ENCODE measurements at regions not wholly inside any gene's neighbourhood (a gene's known extent, or its start where the extent isn't known, plus 50 kb on each side); places are given as distances from the start of the nearest gene placed in this dataset.

GRCh38 chr11:116275635-116276034 is 497.2 kb downstream of the BUD13 start:
- DNase-seq = no peak

GRCh38 chr11:116274521-116274920 is 498.3 kb downstream of the BUD13 start:
- DNase-seq = no peak

GRCh38 chr11:116272181-116272789 is 500.5 kb downstream of the BUD13 start:
- DNase-seq = no peak

GRCh38 chr11:116271479-116271878 is 501.3 kb downstream of the BUD13 start:
- no peak for DNase-seq

DNA sequence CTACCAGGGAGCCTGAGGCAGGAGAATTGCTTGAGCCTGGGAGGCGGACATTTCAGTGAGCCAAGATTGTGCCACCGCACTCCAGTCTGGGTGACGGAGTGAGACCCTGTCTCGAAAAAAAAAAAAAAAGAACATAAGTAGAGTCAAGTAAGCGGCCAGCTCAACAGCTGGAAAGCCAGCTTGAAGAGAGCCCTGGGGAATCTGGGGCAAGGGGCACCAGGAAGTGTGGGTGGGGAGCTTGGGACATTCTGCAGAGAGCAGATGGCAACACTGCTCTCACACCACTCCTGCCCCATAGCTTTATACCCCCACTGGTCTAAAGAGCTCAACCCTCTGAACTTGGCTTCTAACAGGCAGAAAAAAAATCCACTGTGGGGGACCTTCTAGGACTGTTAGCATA is 505.6 kb downstream of the BUD13 start:
- no peak for DNase-seq

GRCh38 chr11:116263770-116264169 is 509.0 kb downstream of the BUD13 start:
- no peak for DNase-seq

DNA sequence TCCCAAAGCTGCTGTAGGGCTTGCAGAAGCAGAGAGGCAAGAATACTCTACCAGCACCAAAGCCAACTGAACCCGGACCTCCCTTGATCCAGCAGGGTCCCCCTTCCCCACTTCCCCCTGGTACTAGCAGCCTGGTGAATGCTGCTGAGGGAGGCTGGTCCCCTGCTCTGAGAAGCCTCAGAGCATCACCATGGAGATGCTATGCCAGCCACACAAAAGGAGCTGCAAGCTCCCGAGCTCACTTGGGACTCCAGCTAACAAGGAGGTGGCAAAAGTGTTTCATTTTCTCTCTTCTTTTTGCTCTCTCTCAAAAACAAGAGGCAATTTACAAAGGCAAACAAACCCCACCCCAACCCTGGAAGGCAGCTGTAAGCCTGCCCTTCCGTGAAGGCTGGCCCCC is 509.8 kb downstream of the BUD13 start:
- DNase-seq = no peak

DNA sequence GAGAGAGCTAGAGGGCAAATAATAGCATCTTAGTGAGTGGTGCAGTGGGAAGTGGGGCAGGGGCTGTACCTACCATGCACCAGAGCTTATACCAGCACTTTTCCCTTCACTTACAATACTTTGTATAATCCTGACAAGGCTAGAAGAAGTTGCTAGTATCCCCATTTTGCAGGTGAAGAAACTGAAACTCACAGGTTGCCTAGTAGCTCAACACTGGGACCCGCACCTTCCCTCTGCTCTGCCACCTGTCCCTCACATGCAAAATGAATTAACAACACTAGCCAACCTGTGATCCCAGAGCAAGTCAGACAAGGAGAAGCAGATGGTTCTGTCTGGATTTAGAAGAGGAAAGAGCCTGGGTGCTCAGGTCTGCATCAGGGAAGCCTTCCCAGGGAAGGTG is 510.4 kb downstream of the BUD13 start:
- DNase-seq = no peak

DNA sequence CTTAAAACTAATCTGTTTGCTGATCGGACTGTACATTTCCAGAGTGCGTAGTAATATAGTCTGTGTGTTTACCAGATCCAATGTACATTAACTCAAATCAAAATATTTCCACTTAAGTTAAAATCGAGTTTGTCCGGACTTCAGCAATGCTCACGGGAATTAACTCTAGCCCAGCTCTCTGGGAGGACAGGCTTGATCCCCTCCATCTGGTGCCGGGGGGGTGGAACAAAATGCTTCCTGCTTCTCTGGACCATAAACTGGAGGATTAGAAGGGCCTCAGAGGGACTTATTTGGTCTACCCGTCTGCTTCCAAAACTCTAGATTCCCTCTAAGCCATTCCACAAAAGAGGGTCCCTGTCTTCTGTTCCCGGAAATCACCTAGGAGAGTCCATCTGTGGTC is 511.2 kb downstream of the BUD13 start:
- no peak for DNase-seq

DNA sequence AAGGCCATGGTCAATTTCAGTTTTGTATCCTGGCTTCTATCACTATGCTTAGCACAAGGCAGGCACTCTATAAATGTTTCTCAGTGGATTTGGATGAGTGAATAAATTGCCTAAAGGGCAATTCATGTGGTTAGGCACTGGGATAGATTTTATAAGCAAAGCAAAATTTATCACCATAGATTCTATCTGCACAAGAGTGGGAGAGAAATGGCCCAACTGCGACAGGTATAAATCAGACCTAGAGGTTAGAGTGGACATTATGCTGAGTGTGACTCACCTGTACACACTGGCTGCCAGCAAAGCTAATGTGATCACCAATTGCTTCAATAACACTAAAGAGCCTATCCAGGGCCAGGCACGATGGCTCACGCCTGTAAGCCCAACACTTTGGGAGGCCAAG is 514.0 kb downstream of the BUD13 start:
- no peak for DNase-seq

DNA sequence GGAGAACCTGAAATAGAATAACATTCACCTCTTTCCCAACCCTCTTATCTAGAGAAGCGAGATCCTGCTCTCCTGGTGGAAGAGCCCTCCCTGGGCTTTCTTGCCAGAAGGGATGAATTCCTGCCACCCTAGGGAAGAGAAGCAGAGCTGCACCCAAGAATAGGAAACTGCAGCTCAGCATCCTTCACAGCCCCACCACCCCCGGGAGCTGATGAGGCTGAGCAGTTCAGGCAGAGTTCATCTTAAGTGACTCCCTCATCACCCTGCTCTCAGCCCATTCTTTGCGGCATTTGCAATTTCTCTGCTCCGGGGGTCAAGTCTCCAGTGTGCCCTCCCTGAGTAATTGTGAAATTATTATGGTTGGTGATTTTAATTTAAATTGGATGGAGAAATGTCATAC is 514.9 kb downstream of the BUD13 start:
- no peak for DNase-seq

DNA sequence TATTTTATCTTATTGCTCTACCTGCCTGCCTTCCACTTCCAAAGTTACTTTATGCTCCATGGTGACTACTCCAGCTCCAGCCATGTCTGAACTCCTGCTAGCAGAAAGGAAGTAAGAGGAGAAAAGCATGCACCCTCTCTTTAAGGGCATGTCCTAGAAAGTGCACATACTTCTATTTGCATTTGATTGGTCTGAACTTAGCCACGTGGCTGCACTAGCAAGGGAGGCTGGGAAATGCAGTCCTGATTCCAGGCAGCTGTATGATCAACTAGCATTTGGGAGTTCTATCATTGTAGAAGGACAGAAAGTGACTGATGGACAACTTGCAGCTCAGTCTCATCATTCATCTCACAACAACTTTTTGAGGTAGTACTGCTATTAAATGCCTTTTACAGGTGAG is 515.7 kb downstream of the BUD13 start:
- DNase-seq = no peak

GRCh38 chr11:116256215-116256614 is 516.6 kb downstream of the BUD13 start:
- DNase-seq = no peak

DNA sequence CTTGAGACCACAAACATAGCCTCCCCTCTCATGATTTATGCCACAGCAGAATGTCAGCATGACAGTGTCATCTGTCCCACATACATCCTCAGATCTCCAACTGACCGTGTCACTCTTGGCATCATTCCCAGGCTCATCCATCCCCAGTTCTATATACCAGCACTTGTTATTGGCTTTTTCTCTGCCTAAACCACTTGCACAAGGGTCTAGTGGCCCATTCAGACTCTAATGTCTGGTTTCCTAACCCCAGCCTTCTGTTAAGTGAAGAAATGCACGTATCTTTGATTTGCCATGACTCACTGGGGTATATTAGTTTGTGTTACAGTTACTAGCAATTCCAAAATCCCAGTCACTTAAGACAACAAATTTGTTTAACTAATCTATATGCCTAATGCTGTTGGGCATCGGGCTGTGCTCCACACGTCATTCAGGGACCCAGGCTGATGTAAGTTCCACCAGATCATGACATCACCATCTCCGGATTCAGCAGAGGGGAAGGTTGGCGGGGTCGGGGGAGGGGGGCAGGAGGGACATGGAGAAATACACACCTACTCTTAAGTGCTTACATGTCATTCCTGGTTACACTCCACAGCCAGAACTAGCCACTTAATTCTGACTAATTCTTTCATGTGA is 517.4 kb downstream of the BUD13 start:
- no peak for DNase-seq

DNA sequence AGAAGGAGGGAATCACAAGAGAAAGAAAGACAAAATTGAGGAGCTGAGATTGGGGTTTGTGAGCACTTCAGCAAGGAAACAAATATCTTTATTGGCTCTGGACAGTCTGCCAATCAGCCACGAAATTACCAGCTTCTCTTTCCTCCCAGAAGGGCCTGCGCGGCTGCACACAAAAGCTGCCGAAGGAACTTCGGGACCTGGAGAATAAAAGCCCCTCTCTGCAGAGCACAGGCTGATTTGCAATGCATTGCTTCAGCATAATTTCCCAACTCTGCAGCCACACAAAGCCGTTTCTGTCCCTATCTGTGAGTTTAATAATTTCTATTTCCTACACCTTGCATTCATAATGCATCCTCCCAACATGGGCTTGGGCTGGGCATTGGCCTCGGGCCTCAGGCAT is 522.6 kb downstream of the BUD13 start:
- DNase-seq = no peak

GRCh38 chr11:116249561-116249960 is 523.2 kb downstream of the BUD13 start:
- no peak for DNase-seq

DNA sequence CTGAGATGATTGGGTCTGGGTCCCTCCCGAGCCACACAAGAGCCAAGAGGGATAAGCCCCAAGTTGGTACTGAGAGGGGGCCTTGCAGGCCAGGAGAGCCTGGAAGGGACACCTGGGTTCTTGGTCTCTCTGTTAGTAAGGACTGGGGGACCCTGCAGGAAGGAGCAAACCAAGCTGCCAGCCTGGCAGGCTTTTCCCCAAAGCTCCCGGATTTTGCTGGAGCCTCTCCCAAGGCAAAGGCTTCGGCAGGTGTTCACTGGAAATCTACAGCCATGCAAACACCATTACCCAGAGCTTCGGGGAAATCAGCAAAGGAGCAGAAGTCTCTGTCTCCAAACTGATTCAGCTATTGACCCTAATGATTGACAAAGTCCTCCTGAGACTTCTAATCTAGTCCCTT is 527.9 kb downstream of the BUD13 start:
- no peak for DNase-seq

GRCh38 chr11:116244439-116244838 is 528.3 kb downstream of the BUD13 start:
- DNase-seq = no peak

- DNase-seq = no peak
Observed at GRCh38 chr11:116243991-116244390, 528.8 kb downstream of the BUD13 start.

DNA sequence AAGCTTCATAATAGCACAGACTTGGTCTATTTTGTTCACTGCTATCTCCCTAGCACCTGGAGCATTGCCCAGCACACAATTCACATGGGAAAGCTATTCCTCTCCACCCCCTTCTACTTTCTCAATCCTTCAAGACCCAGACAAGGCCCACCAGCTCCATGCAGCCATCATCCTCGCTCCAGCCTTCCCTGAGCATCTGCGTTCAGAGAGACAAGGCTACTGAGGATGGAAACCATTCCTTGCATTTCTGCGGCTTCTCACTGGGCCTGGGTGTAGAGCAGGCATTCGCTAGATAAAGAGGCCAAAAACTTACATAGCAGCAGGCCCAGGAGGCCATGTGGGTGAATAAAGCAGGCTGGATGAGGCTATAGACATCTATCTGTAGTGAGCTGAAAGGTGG is 530.8 kb downstream of the BUD13 start:
- DNase-seq = no peak

GRCh38 chr11:116240710-116241109 is 532.1 kb downstream of the BUD13 start:
- peak; percentile 57 for DNase-seq

GRCh38 chr11:116239247-116239646 is 533.5 kb downstream of the BUD13 start:
- DNase-seq = no peak

DNA sequence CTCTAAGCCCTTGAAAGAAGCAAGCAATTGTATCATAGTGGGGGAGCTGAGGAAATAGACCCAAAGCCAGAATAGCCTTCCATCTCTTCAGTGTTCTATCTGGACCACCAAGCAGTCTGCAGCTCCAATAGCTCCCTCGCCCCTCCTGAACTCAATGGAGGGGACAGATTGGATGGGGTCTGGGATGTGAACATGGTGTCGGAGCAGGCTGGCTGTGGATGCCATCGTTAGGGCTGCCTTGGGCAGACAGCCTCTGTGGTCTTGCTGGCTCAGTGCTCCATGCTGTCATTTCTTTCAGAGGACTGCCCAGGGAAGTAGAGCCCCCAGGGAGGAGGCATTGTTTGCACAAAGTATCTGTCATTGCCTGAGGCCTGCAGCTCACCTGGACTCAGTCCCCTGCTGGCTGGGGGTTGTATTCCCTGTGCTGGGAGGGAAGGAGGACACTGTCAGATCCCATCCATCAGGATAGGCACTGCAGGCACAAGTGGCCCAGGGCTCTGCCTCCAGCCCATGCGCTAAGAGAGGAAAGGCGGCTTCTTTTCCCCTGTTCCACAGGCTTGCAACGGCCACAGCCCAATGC is 537.7 kb downstream of the BUD13 start:
- no peak for DNase-seq

GRCh38 chr11:116233561-116233960 is 539.2 kb downstream of the BUD13 start:
- no peak for DNase-seq

DNA sequence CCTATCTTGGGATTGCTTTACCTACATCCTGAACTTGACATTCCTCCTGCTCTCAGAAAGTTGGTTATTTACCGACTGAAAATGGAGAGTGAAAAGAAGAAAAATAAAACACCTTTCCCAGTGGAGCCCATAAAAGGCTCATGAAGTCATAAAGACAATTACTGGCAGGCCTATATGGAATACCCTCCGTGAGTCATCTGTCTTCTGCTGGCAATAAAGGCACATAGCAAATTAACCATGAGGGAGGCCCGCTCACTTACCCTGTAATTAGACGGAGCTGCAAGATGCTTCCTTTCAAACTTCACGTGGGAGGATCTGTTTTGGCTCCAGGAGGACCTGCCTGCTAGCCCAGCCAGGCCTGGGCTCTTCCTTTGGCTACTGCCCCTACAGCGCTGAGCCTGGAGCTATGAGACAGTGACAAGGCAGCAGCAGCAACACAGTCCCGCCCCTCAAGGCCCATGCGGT is 540.4 kb downstream of the BUD13 start:
- DNase-seq = no peak

All from left hindlimb (tissue), 1 donor.